SKM-1 treated with dmso at 0.1 percent for 144 hours (cell line): ENCODE measurements at regions not wholly inside any gene's neighbourhood (a gene's known extent, or its start where the extent isn't known, plus 50 kb on each side); places are given as distances from the start of the nearest gene placed in this dataset.

Experiments
- DNase-seq: peaks from one replicate; lab custom pipeline; 2025; ENCODE audit not compliant: unreplicated experiment; lab: John Stamatoyannopoulos, UW

DNA sequence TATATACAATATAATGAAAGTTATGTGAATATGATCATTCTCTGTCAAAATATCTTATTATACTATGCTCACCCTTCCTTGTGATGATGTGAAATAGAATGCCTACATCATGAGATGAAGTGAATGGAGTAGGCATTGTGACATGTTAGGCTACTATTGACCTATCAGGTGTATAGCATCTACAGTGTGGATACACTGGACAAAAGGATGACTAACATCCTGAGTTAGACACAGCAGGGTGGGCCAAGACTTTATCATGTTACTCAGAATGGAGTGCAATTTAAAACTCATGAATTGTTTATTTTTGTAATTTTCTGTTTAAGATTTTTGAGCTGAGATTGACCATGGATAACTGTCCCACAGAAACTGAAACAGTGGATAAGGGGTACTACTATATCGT is 53.4 kb upstream of the NAV3 start:
- DNase-seq, result no peak

DNA sequence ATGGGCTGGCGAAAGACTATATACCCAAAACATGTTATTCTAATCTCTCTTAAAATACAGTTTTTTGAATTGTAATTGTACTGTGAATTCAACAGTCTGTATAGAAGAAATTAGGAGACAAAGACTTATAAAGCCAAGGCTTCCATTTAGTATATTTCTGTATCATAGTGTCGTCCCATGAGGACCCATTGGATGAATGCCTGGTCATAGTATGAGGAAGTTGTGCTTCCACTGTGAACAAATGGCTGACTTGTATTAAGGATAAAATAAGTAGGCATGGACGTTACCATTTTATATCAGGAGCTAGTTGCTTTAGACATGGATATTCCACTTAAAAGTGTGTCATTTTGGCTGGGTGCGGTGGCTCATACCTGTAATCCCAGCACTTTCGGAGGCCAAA is 55.9 kb upstream of the NAV3 start:
- no peak for DNase-seq

DNA sequence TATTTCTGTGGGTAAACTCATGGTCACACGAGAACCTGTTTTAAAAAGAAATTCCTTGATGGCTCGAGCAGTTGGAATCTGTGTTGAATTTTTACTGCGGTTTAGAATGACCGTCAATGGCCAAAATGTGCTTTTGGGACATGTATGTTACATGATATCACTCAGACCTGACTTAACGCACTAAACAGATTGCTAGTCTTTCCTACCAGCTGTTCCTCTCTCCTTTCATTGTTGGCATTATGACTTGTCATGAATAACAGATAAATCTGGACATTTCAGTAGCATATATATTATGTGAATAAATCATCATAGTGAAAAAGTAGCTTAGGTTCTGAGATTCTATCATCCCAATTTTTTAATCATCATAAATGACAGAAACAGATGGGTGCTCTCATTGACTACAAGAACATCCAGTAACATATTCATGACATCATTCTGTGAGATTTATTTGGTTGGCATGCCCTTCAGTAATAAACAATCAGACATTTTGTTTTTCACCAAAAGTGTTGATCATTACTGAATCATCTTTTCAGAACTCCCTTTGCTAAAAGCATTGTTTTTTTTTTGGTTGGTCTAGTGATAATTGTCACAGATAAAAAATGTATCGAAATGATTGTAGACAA is 57.9 kb upstream of the NAV3 start:
- no peak for DNase-seq

DNA sequence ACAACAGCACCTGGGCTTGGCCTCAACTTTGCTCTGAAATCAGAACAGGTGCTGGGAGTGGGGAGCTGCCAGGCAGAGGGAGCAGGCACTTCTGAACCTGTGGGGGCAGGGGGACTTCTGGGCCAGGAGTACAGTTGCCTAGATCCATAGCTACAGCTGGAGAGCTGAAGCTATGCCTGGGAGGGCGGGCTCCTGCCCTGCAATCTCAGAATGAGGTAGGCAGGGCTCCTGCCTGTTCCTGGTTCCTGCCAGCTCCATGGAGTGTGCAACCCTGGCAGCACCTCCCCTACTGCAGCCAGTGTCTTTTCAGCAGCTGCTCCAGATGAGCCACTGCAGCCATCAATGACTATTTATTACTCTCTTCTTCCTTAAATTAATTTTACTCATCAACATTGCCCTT is 62.1 kb upstream of the NAV3 start:
- DNase-seq, result no peak

DNA sequence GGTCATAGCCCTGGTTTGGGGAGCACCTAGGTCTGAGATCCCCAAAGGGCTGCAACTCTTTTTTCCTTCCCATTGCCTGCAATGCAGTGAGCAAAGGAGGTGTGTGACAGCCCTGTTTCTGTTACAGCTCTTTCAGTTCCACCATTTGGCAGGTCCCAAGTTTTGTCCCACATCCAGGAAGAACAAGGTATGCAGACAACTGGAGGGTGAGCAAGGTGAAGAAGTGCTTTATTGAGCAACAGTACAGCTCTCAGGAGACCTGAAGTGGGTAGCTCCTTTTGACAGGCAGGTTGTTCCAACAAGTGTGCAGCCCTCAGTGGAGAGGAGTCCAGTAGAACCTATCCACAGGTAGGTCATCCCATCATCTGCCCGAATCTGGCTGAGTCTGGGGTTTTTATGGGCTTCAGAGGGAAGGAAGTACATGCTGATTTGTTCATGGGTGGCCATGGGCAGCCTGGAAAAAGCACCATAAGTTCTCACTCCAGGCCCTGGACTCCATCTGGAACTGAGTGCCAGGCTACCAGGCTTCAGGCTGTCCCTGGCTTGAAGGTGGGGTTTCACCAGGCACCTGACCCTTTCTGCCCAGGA is 62.8 kb upstream of the NAV3 start:
- no peak for DNase-seq

DNA sequence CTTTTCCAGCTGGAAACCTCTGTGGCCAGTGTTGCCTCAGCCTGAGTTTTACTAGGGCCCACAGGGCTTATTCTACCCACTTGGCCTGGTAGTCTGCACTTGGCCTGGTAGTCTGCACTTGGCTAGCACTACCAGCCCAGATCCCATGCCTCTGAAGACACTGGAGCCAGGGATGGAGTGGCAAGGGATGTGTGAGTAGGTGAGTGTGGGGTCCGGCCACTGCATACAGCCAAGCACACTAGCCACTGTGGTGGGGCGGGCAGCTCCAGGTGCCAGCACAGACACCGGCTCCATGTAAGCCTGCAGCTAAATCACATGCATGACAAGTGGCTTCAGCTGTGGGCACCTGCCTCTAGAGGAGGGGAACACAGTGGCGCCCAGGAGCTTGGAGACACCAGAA is 63.4 kb upstream of the NAV3 start:
- no peak for DNase-seq

DNA sequence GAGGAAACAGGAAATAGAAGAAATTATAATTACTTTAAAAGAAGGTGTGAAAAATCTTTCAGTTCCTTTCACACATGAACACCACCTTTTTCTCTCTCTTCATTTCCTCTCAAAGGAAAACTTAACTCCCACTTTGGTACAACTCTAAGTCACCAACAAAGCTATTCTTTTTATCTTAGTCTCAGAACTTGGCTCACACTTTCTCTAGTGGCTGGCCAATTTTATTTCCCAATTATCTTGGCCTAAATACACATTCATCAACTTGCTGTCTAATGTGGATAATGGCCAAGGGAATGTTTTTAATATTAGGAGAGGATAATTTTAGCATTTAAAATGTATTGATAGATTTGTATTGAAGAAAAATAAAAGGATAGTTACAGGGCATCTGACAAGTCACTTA is 64.5 kb upstream of the NAV3 start:
- no peak for DNase-seq

DNA sequence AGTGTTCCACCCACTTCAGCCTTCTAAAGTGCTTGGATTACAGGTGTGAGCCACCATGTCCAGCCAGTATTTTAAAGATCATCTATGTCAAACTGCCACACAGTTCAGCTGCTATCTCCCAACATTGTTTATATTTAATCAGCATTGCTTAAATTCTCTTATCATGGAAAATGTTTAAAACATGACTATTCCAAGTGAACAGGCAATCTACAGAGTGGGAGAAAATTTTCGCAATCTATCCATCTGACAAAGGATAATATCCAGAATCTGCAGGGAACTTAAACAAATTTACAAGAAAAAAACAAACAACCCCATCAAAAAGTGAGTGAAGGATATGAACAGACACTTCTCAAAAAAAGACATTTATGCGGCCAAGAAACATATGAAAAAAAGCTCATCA is 69.4 kb upstream of the NAV3 start:
- no peak for DNase-seq

DNA sequence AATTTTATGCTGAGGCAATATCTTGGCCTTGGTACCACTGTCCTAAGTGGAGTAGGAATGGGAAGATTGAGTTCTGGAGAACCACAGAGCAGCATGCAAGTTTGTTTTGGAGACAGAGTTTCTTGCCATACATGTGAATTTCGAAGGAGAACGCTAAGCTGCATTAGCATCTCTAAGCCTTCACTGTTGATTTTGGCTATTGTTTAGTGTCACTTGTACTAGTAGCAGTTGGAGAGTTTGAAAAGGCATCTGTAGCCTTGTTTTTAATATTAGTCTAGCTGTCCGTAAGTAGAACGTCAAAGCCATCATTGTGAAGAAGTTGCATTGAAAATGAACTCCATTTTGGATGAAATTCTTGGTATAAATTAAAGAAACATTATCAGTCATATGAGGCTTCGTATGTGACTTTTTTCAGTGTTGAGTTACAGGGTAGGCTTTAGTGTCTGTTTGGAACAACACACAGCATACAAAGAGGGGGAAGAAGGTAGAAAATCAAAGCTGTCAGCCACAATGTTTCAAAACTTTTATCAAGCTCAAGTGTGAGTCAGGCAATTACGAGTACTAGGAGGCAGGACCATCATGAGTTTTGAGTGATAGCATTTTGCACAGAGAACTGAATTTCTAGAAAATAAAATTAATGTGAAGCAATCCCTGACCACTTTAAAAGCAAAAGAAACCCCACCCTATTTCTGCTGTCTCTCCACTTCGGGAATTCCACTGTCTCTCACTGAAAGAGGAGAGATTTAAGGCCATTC is 70.2 kb upstream of the NAV3 start:
- no peak for DNase-seq

DNA sequence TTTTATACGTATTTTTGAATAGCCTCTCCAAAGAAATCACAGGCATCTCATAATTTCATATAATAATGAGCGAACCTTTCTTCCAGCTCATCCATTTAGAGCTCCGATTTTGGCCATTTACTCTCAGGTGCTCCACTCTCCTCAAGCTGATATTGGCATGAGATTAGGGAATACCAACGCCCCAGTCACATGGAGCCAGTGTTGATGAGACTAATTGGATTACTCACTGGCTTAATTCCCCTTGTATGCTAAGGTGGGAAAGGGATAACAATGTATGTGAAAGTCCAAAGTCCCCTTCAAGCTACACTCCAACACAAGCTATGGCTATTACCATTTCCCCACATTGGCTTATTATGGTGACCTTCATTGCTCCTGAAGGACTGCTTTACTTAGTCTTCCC is 76.6 kb upstream of the NAV3 start:
- DNase-seq, result no peak

DNA sequence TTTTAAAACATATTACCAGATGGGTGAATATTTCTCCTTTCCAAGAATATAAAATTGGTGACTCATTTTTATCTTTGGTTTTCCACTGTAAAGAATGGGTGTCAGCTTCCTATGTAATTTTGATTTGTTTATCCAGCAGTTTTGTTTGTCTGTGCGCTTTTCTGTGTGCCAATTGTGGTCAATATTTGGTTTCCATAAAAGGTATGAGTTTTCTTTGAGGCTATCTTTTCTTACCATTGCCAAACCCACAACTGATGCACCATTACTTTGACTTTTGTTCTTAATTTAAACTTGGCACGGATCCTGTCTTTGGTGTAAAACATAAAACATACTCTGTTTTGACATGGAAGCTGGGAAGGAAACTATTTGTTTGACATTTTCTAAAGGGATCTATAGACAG is 78.8 kb upstream of the NAV3 start:
- no peak for DNase-seq

DNA sequence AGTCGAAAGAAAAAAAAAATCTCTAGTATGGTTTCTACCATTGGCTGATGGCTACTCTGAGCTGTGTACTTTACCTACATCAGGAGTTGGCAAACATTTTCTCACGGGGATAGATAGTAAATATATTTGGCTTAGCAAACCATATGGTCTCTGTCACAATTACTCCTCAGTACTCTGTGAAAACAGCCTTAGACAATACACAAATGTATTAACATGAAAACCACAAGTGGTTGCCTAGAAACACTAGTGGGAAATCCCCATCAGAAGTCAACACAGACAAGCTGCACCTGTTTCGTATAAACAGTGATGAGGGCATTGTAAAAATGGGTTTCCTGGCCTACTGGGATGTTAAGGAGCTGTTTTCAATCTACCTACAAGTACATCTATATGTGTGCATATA is 84.6 kb upstream of the NAV3 start:
- DNase-seq, result no peak

DNA sequence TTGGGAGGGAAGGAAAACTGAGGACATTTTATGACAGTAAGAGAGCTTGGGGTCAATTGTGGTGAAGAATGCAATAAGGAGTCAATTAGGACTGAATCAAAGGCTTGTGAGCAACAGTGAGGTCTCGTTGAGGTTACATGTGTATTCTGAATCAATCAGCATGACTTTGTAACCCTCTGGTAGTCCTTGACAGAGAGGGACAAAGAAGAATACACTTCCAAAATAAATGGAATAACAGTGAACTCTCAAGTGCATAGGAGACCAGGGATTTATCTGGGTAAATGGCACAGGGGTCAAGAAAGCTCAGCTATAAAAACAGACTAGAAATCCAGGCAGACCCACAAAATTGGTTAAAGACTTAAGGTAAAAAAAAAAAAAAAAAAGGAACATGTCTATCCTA is 85.1 kb upstream of the NAV3 start:
- DNase-seq, result no peak

DNA sequence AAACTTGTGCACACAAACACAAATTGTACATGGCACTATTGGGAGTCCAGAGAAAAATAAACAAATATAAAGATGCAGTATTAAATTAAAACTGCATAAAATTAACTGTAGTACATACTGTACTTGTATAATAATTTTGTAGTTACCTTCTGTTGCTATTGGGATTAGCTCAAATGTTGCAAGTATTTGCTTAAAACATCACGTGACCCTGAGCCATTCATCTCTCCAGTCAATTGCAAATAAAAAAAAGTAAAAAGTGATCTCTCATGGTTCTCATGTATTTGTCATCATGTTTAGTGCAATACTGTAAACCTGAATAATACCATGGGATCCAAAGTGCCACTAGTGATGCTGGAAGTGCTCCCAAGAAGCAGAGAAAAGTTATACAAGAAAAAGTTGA is 88.1 kb upstream of the NAV3 start:
- DNase-seq, result no peak

DNA sequence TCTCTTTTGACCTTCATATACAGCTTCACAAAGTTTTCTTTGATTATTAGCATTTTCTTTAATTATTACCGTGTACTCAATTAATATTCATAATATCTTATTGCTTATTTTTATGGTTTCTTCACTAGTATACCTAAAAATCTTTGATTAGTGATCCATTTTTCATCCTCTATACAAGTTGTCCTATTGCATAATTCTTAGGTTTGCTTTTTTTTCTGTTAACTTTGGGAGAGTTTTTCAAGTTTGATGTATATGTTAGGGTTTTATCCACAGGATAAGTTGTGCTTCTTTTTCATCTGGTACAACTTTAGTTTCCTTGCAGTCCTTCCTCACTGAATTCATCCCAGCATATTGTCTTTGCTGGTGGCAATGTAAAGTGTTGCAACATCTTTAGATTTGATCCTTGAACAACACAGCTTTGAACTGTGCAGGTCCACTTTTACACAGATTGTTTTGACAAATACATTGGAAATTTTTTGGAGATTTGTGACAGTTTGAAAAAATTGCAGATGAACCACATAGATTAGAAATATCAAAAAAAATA is 88.6 kb upstream of the NAV3 start:
- no peak for DNase-seq

DNA sequence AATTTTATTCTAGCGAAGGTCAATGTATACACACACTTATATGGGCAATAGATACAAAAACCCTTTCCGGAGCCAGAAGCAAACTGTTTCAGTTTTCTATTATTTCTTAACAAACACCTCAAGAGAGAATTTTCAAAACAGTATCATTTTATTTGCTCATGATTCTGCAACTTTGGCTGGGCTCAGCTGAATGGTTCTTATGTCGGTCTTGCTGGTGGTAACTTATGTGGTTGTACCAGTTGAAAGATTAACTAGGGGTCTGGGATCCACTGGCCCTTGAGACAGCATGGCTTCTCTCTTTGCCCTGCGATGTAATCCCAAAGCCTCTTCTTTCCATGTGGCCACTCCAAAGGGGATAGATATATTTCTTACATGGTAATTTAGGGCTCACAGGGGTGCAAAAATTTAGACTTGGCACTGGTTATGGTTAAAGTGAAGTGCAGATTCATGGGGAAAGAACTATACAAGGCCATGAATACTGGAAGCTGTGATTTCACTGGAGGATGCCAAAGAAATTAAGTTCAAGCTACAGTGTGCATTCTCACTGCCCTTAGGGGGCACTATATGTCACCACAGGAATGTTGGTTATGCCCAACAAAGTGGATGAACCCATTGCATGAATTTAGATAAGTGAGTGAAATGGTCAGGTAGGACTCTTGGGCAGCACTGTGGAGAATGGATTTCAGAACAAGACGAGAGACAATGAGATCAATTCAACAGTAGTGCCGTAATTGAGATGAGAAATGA is 94.3 kb upstream of the NAV3 start:
- no peak for DNase-seq

DNA sequence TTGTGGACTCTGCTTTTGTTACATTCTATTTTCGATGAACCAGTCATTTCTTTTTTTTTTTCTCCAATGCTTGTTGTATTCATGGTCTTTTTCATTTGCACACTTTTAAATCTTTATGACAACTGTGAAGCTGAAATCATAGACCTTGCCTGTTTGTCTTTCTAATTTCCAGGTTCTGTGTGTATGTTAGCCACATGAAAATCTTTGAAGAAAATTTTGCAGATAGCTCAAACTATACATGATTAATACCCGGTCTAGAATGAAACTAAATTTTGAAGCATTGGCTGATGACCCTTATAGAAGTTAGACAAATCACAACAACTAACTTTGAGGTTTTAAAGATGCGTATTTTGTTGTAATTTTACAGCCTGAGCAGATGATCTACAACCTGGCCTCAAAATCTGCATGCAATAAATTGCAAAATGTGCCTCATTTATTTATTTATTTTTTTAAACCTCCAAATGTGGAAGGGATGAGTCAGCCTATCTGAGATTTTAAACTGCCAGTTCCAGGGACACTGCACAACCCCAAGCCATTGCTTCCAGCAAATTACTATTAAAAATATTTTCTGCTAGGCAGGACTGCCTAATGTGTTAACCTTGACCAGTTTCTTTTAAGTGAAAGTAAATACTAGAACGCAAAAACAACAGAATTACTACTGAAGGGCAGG is 96.3 kb upstream of the NAV3 start:
- no peak for DNase-seq

DNA sequence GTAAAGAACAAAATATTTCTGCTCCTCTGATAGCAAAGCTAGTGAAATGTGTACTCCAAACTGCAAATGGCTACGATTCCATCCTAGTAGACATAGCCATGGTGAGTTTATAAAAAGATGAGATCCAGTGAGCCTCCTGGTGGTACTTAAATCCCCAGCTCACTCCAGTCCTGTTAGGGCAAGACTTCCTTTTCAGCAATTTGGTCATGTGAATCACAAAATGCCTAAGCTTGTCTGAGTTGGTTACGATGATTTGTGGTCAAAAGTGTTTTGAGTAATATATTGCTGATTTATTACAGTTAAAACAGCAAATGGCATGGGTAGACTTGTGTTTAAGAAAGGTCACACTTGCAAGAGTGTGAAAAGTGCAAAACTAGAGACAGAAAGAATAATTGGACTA is 102.7 kb upstream of the NAV3 start:
- no peak for DNase-seq

DNA sequence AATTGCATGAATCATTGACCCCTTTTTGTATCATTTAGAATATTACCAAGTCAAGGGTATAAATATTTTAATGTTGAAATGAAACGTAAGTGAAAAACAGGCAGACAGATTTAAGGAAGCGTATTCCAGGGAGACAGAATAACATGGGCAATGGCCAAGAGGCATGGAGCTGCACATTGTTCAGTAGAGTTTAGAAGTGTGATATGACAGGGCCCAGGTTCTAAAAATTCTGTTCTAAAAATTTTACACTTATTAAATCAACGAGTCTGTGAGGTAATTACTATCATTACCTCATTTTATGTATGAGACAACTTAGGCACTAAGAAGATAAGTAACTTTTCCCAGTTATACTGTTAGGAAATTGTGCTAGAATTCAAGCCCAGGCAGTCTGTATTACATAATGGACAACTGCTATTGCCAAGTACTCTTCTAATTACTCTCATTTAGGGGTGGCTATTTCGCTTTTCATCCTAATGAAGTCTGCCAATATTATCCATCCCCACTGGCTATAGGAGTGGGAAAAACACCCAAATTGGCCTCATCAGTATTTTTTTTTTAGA is 103.2 kb upstream of the NAV3 start:
- no peak for DNase-seq

DNA sequence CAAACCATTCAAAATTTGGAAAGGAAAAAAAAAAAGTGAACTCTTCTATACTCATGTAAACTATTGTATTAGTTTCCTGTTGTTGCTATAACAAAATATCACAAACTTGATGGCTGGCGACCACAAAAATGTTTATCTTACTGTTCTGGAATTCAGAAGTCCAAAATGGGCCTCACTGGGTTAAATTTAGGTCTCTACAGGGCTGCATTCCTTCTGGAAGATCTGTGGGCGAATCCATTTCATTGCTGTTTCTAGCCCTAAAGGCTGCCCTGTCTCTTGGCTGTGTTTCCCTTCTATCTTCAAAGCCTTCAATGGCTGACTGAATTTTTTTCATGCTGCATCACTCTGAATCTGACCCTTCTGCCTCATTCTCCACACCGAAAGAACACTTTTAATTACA is 105.1 kb upstream of the NAV3 start:
- no peak for DNase-seq
